ENCODE measurements at regions not wholly inside any gene's neighbourhood (a gene's known extent, or its start where the extent isn't known, plus 50 kb on each side); places are given as distances from the start of the nearest gene placed in this dataset.
"Not testable (repeated sequence)": the region's sequence is repeated elsewhere in the genome, so short reads cannot be mapped to it uniquely, and the experiment has no call there.

GRCh38 chr2:11075221-11075620 lies 80.0 kb upstream of the SLC66A3 start:
- DNase-seq, result no peak

- no peak for DNase-seq
Measured at GRCh38 chr2:11077411-11077810, 77.9 kb upstream of the SLC66A3 start.

- DNase-seq, result no peak
Measured at GRCh38 chr2:11079136-11079824, 76.0 kb upstream of the SLC66A3 start.

- no peak for DNase-seq
Measured at GRCh38 chr2:11080253-11081115, 74.8 kb upstream of the SLC66A3 start.

GRCh38 chr2:11082880-11083279 lies 72.4 kb upstream of the SLC66A3 start:
- DNase-seq, result no peak

- DNase-seq, result not testable (repeated sequence)
Measured at GRCh38 chr2:11088821-11089220, 66.4 kb upstream of the SLC66A3 start.

GRCh38 chr2:11090187-11090586 lies 65.1 kb upstream of the SLC66A3 start:
- no peak for DNase-seq

- DNase-seq, result no peak
Measured at GRCh38 chr2:11092701-11093335, 62.4 kb upstream of the SLC66A3 start.

- no peak for DNase-seq
Measured at GRCh38 chr2:11093467-11093866, 61.8 kb upstream of the SLC66A3 start.

- DNase-seq, result no peak
Measured at GRCh38 chr2:11094021-11094810, 61.1 kb upstream of the SLC66A3 start.

GRCh38 chr2:11096591-11096990 lies 58.7 kb upstream of the SLC66A3 start:
- no peak for DNase-seq

- no peak for DNase-seq
Measured at GRCh38 chr2:11097038-11097720, 58.1 kb upstream of the SLC66A3 start.

- no peak for DNase-seq
Measured at GRCh38 chr2:11097854-11098387, 57.3 kb upstream of the SLC66A3 start.

GRCh38 chr2:11099122-11100065 lies 55.9 kb upstream of the SLC66A3 start:
- no peak for DNase-seq

- DNase-seq, result no peak
Measured at GRCh38 chr2:11100130-11100529, 55.1 kb upstream of the SLC66A3 start.

- no peak for DNase-seq
Measured at GRCh38 chr2:11100976-11101375, 54.3 kb upstream of the SLC66A3 start.

- no peak for DNase-seq
Measured at GRCh38 chr2:11101430-11101829, 53.8 kb upstream of the SLC66A3 start.

GRCh38 chr2:11102466-11102865 lies 52.8 kb upstream of the SLC66A3 start:
- no peak for DNase-seq

GRCh38 chr2:11102956-11103860 lies 52.1 kb upstream of the SLC66A3 start:
- DNase-seq, result no peak
